T1000 (cell line): ENCODE measurements at regions not wholly inside any gene's neighbourhood (a gene's known extent, or its start where the extent isn't known, plus 50 kb on each side); places are given as distances from the start of the nearest gene placed in this dataset.
"Not testable (repeated sequence)": the region's sequence is repeated elsewhere in the genome, so short reads cannot be mapped to it uniquely, and the experiment has no call there.

Source experiments
- DNase-seq: peaks from one replicate; lab custom pipeline; 2025; ENCODE audit warnings: mixed read lengths; lab: John Stamatoyannopoulos, UW

DNA sequence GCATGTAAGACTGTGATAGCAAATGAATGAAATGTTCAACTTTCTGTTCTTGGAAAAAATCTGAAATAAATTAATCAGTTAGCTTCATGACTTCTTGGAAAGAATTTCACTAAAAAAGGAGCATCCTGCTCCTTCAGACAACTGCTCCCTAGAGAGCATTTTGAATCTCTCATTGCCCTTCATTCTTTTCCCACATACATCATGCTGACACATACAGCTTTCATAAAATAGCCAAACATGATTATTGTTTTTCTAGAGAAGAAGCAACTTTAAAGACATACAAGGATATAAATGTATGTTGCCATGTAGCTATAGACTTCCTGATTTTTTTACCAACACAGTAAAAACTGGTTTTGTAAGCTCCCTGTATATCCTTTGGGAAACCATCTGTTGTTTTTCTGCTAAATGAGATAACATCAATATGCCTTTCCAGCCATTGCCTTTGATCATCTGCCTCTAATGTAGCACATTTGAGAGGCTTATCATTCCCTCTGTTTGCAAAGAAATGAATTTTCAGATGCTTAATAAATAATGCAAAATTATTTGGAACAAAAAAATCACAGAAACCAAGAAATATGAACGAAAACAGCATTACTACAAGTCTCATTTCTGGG, 248.2 kb upstream of the GPR149 start:
- no peak for DNase-seq

GRCh38 chr3:154668835-154669234, 238.8 kb upstream of the GPR149 start:
- no peak for DNase-seq

DNA sequence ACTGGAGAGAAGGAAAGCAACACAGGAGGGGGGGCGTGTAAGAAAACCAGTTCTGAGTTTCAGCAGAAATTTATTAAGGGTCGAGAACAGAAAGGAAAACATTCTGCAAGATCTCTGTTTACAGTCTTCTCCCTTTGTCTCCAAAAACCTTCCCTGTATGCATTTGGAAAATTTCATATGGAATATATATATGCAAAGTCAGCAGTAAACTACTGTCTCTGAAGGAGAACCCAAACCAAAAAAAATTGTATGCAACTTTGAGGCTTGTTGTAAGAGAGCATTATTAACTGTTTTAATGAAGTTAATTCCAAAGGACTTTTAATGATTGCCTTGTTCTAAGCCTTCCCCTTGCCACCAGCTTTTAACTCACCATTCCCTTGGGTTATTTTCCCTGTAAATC, 238.2 kb upstream of the GPR149 start:
- no peak for DNase-seq

GRCh38 chr3:154666542-154666941, 236.6 kb upstream of the GPR149 start:
- DNase-seq: no peak

GRCh38 chr3:154664714-154665113, 234.7 kb upstream of the GPR149 start:
- no peak for DNase-seq

GRCh38 chr3:154662851-154663250, 232.9 kb upstream of the GPR149 start:
- DNase-seq: no peak

DNA sequence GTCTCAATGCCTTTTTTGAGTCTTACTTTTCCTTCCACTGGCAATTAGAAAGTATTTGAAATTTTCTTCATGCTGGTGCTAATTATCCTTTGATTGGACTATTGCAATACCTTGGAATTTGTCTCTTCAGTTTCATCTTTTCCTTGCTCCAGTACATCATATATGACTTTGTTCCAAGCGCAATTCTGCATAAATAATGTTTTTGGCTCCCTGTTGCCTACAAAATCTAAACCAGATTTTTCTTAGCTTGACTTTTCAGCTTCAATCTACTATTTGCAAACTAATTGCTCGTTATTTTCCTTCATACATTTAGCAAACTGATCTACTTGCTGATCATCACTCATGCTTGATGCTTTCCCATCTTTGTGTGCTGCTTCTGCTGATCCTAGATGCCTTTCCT, 230.8 kb upstream of the GPR149 start:
- no peak for DNase-seq

DNA sequence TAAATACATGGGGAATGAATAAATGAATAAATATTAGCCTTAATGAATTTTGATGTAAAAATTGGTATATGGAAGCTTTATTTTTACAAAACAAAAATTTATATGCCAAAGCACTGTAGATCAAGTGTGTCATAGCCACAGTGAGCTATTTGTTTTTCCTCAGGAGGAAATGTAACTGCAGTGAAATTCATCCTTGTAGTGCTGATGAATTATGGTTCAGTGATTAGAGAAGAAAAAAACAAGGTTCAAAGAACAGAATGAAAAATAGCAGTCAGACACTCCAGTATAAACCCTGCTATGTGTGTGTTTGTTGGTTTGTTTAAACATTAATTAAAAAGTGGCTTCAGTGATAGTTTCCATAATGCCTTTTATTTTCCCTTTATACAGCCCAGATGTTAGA, 228.0 kb upstream of the GPR149 start:
- no peak for DNase-seq

- no peak for DNase-seq
Measured at GRCh38 chr3:154657218-154657617, 227.2 kb upstream of the GPR149 start.

DNA sequence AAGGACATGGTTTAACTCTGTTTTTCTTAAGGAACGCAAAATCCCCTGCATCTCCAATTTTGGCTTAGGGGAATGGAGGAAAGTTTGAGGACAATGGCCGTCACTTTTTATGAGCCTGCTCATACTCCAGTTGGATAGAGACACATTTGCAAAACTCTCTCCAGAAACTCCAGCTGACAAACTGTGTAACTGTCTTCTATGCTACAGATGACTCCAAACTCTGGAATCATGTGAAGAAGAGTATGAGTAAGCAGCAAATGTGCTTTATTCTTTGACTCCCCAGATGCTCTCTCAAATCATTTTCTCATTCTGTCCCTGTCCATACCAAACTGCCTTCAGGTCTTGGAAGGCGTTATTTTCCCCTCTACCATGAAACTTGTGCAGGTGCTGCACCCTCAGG, 226.5 kb upstream of the GPR149 start:
- no peak for DNase-seq

DNA sequence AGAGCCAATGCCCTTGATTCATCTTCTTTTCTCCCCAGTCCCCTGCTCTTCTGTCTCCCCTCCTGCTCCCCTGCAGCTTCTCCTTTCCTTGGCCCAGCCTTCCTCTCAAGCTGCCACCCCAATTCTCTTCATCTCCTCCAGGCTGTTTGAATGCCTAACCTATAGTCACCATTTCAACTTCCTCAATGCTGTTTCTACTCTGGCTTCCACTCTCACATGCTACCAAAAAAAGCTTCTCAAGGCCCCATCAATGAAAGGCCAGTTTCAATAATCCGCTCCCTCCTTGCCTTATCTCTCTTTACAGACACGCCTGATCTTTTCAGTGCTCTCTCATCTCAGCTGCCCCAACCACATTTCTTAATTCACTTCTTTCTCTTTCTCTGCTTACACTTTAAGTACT, 212.2 kb upstream of the GPR149 start:
- DNase-seq: no peak

- DNase-seq: no peak
Measured at GRCh38 chr3:154625756-154626155, 195.8 kb upstream of the GPR149 start.

DNA sequence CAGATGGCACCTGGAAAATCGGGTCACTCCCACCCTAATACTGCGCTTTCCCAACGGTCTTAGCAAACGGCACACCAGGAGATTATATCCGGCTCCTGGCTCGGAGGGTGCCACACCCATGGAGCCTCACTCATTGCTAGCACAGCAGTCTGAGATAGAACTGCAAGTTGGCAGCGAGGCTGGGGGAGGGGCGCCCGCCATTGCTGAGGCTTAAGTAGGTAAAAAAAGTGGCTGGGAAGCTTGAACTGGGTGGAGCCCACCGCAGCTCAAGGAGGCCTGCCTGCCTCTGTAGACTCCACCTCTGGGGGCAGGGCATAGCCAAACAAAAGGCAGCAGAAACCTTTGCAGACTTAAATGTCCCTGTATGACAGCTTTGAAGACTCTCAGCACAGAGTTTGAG, 189.6 kb upstream of the GPR149 start:
- DNase-seq: not testable (repeated sequence)

DNA sequence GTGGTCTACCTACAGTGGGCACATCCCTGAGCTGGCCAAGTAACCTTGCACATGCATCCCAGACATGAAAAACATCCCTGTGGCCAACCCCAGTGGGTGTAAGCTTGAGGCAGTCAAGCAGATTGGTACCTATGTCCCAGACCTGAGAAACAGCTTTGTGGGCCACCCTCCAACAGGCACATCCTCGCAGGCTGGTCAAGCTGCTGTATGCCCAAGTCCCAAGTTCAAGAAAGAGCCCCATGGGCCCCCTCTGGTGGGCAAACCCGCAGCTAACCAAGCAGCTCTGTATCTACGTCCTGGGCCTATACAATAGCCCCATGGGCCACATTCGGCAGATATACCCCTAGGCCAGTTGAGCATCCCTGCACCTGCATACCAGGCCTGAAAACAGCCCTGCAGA, 186.3 kb upstream of the GPR149 start:
- no peak for DNase-seq

GRCh38 chr3:154615471-154615870, 185.5 kb upstream of the GPR149 start:
- DNase-seq: no peak

DNA sequence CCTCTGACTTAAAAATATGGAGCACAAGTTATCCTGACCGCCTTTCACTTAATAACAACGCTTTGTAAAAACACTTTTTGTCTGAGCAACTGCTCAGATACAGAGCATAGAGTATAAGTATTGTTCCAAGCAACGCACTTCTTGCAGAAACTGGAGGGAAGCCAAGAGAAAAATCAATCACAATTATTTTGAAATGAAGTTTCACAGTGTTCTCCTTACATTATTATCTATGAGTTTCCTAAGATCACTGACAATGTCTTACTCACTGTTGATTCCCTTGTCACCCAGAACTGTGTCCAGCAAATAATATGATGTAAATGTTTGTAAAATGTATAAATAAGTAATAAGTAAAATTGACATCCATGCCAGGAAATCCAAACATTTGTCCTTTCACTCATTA, 184.6 kb upstream of the GPR149 start:
- DNase-seq: no peak

DNA sequence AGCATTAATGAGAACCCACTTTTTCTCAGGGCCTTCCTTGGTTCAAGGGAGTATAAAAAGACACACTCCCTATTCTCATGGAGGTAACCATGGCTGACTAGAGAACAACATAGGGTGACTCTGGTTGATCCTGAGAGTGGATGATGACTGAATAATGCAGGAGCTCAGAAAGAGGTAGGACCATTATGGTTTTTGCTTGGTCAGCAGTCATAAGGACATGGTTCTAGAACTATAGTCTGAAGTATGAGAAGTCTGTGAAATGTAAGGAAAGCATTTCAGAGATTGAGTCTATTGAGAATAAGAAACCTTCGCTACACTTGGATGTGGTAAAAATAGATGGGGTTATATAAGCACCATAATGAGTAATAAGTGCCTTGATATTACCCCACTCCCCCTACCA, 184.1 kb upstream of the GPR149 start:
- no peak for DNase-seq

GRCh38 chr3:154602241-154602640, 172.3 kb upstream of the GPR149 start:
- no peak for DNase-seq

DNA sequence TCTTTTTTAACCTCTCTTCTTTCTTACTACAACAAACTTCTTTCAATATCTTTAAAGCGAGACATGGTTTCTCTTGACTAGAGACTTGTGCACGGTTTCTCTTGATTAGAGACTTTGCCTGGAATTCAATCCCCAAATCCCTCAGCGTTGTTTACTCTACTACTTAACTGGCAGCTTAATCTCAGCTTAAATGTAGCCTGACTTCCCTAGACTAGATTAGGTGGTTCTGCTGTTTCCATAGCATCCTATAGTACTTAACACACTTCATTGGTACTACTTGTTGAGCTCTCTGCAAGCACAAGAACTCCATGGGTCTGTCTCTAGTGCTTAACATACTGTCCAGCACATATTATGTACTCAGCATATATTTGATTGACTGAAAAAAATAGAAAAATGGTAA, 168.2 kb upstream of the GPR149 start:
- no peak for DNase-seq

DNA sequence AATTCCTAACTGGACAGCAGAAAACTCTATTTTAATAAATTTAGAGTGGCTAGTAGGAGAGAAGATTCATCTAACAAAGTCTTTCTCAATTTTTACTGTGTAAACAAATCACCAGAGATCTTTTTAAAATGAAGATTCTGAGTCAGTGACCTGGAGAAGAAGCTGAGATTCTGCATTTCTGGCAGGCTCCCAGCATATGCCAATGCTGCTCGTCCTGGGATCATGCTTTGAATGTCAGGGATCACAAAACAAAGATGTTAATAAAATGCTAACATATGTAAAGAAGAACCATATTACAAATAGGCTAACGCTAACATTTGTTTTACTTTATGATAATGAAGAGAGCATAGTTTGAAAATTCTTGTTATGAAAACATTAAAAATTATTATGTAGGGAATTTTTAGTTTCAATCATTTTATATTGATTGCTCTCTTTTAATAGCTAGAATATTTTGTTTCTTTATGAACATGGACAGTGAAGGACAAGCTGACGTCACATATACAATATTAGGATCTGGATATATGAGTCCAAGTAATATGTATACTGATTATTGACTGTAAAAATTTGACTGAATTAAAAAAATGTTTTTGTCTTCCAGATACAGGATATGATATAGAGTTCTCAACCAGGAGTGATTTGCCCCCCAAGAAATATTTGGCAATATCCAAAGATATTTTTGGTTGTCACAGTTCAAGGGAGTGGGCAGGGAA, 160.8 kb upstream of the GPR149 start:
- DNase-seq: no peak

GRCh38 chr3:154588831-154589230, 158.8 kb upstream of the GPR149 start:
- no peak for DNase-seq

GRCh38 chr3:154584974-154585373, 155.0 kb upstream of the GPR149 start:
- no peak for DNase-seq

DNA sequence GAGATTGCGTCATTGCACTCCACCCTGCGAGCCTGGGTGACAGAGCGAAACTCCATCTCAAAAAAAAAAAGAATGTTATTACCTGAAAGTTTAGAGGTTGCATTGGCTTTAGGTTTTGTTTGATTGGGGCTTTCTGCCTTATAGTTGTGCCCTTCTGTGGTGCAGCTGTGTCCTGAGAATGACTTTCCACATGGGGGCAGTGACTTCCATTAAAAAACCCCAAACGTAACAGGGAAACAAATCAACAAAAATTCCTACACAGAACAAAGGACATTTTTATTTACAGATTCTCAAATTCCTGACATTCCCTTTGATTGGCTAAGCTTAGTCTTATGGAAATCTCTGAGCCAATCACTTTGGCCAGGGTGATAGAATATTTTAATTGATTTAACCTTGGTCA, 154.1 kb upstream of the GPR149 start:
- no peak for DNase-seq

GRCh38 chr3:154583086-154583634, 153.2 kb upstream of the GPR149 start:
- no peak for DNase-seq
